CD4-positive, alpha-beta T cell treated with Interleukin-21 for 1 hour (primary cell): ENCODE measurements at regions not wholly inside any gene's neighbourhood (a gene's known extent, or its start where the extent isn't known, plus 50 kb on each side); places are given as distances from the start of the nearest gene placed in this dataset.
"Not testable (repeated sequence)": the region's sequence is repeated elsewhere in the genome, so short reads cannot be mapped to it uniquely, and the experiment has no call there.

Source experiments
- DNase-seq: peaks from one replicate; pipeline ENCODE4 v3.0.0-alpha.2; 2020

DNA sequence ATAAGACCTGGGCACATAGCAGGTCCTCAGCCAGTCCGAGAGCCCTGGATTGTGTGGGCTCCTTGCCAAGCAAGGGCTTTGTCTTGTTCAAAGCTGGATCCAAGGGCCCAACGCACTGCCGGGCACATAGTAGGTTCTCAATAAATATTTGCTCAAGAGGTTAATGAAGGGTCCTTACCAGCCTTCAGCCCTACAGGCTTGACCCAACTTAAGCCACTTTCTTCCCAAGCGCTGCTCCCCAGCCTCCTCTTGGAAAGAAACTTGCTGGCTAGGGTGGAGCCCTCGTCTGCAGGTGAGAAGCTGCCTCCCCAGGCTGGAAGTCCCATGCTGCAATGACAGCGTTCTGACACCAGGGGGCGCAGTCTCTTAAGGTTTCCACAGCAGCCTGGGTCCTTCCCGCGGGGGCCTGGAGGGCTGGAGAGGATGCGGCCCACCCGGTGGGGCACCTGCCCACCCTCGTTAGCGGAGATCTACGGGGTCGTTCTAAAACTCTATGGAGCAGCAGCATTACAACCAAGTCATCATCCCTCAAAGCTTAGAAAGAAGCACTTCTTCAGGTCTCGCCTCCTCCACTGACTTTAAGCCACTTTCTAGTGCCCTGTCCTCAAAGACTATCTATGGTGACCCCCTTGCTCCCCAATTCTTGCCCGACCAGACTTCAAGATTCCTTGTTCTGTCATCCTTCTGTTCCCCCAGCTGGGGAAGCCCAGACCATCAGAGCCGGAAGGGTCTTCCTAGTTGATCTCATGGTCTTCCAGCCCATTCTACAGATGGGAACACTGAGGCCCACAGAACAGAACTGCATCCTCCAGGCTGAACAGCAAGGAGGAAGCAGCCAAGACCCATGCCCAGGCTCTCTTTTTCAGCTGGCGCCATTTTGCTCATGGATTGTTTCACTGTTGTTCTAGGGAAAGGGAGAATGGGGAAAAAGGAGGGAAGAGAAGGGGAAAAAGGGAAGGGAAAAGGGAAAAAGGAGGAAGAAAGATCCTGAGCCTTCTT, 115.4 kb downstream of the LHX2 start:
- DNase-seq, result peak; percentile 77

DNA sequence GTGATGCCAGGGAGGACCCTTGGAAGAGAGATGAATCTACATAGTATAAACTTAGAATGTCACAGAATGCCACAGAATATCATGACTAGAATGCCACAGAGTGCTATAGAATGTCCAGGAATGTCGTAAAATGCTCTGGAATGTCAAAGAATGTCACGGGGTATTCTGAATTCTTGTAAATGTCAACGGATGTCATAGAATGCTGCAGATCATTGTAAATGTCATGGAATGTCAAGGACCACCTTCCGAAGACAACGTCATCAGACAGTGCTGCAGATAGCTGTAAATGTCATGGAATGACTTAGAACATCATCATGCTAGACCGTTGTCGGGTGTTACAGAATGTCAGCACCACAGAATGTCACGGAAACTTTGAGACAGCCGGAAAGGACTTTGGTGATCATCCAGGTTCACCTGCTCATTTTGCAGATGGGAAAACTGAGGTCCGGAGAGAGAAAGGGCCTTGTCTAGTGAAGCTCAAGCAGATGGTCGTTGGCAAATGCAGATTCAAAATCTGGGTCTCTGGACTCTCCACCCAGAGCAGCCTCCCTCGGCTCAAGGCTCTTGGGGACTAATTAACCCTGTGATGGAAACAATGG, 117.1 kb downstream of the LHX2 start:
- DNase-seq, result no peak

DNA sequence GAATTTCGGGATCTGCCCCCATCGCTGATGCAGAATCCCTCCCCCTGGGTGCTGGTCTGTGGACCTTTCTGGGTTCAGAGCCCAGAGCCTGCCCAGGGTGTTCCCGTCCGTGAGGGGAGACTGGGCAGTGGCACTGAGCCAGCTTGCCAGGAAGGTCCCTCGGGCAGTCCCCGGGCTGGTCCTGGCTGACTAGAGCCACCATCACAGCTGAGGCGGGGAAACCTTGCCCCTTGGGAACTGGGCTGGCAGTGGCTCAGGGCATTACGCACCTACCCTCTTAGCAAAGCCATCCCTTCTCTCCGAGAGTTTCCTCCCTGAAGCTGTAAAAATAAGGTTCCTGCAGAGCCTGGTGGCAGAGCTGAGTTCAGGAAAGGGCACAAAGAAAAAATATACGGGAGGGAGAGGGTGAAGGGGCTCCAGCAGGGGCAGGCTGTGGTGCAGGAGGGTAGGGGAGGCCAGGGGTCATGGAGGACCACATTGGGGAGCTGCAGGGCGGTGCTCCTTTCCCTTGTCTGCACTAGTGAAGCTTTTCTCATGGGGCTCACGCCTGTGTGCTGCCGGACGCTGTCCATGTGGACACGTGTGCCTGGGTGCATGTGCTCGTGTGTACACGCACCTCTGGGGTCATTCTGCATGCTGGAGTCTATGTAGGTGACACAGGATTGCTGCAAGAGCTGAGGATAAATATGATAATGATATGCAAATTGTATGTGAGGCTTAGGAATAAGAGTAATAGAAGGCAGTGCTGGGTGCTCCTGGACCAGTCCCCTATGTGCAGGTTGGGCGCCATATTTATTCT, 118.9 kb downstream of the LHX2 start:
- DNase-seq, result no peak

DNA sequence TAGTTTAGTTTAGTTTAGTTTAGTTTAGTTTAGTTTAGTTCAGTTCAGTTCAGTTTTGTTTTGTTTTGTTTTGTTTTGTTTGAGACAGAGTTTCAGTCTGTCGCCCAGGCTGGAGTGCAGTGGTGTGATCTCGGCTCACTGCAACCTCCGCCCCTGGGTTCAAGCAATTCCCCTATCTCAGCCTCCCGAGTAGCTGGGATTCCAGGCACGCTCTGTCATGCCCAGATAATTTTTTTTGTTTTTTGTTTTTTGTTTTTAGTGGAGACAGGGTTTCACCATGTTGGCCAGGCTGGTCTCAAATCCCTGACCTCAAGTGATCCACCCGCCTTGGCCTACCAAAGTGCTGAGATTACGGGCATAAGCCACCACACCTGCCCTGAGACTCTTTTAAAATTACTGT, 120.0 kb downstream of the LHX2 start:
- DNase-seq, result not testable (repeated sequence)

GRCh38 chr9:124132671-124133147, 121.1 kb downstream of the LHX2 start:
- no peak for DNase-seq

- peak; percentile 33 for DNase-seq
These were observed 122.2 kb downstream of the LHX2 start for GRCh38 chr9:124133727-124134126.

DNA sequence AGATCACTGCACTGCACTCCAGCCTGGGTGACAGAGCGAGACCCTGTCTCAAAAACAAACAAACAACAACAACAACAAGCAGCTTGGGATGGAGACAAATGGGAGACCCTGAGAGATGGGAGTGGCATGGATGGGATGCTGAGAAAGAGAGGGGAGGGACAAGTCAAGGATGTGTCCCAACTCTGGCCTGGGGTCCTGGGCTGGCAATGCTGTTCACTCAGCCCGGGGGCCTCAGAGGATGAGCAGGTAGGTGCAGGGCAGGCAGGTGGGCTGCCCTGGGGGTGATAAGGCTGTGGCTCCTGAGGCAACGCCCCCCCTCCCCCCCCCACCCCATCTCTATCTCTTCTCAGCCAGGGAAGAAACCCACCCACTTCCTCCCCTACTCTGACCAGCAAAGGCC, 123.0 kb downstream of the LHX2 start:
- no peak for DNase-seq

GRCh38 chr9:124135813-124136365, 121.9 kb upstream of the NEK6 start:
- DNase-seq, result no peak

DNA sequence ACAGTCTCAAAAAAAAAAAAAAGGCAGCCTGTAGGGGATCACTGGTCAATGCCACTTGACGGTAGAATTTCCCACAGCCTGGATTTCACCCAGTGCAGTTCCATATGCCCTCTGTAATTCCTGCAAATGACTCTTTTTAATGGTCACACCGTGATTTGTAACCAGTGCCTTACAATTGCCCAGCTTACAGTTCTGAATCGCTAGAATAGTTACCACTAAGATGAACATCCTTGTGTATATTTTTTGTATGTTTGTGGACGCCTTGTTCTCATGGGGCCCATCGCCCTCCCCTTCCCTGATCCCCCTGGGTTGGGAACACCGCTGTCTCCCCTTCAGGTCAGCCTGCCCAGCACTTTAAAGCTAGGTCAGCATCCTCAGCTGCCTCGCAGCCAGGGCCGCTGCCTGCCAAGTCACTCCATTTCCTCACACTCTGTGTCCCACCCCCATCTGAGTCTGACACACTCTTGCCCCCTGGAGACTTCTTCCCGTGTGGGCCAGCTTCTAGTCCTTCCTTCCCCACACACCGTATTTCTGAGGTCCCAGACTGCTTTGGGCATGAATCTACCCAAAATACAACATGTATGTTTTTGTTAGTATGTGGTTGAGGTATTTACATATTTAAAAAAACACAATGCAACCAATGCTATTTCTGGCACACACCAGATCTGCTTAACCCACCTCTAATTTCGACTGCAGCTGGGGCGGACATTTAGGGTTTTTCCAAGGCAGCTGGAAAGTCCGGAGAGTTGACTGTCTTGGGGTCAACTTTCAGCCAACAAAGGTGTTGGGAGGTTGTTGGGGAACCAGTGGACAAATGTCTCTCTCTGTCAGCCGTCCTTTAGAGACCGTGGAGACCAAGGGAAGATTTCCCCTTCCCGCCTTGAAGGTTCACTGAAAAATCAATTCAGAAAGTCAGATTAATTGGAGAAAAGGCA, 120.5 kb upstream of the NEK6 start:
- no peak for DNase-seq

- no peak for DNase-seq
These were observed 119.8 kb upstream of the NEK6 start for GRCh38 chr9:124137944-124138335.

GRCh38 chr9:124139001-124139400, 118.7 kb upstream of the NEK6 start:
- no peak for DNase-seq

DNA sequence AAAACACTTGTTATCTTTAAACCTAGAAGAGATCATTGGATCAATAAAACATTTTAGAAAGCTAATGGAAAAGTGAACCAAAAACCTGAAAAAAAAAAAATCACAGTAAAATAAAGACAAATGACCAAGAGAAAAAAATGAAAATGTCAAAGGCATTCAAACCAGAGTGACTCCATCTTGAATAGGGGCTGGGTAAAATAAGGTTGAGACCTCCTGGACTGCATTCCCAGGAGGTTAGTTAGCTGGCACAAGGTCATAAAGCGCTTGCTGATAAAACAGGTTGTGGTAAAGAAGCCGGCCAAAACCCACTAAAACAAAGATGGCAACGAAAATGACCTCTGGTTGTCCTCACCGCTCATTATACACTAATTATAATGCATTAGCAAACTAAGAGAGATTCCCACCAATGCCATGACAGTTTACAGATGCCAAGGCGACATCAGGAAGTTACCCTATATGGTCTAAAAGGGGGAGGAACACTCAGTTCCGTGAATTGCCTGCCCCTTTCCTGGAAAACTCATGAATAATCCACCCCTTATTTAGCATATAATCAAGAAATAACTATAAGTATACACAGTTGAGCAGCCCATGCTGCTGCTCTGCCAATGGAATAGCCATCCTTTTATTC, 116.7 kb upstream of the NEK6 start:
- DNase-seq, result no peak

DNA sequence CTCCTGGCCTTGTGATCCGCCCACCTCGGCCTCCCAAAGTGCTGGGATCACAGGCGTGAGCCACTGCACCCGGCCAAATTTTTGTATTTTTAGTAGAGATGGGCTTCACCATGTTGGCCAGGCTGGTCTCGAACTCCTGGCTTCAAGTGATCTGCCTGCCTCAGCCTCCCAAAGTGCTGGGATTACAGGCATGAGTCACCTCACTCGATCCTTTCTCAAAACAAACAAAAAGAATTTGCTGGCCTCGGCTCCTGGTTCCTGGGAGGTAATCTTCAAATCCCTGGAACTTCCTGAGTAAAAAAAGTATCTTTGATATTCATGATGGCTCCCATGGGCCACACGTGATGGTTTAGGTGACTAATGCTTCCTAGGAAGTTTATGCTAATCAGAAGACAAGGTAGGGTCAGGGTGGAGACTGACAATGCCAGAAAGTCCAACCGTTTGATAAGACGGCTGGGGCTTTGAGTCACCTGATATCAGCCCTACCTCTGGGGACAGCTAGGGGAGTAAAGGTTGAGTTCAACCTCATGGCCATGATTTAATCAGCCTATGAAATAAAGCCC, 113.1 kb upstream of the NEK6 start:
- not testable (repeated sequence) for DNase-seq

DNA sequence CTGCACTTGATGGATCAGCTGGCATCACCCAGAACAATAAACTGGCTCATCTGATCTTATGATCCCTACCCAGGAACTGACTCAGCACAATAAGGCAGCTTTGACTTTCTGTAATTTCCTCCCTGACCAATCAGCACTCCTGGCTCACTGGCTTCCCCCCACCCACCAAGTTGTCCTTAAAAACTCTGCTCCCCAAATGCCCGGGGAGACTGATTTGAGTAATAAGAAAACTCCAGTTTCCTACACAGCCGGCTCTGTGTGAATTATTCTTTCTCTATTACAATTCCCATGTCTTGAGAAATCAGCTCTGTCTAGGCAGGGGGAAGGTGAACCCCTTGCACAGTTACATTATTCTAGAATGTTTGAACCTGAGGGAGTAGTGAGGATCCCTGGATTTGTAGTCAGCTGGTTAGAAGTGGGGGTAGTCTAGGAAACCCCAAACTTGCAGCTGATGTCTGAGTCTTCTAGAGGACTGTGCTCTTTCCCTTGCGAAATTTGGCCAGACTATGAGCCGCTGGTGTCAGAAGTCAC, 111.7 kb upstream of the NEK6 start:
- DNase-seq, result no peak

- DNase-seq, result no peak
These were observed 107.8 kb upstream of the NEK6 start for GRCh38 chr9:124149992-124150391.

DNA sequence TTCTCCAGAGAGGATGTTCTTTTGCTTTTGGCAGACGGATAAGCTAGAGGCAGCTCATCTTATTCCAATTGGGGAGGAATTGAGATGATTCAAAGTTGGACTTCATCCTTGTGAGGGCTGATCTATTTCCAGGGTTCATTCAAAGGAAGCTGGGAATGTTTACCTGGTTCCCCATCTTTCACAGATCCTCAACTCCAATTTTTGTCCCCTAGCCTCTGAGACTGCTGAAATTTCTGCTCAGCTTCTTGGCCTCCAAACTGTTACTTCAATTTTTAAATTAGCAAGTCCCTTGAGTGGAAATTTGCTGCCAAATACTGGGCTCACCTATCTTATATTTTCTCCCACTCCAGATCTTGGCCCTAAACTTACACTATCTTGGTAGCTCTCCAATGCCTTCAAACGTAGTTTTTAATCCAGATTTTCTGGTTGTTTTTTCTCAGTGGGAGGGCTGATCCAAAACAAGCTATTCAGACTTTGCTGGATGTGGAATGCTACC, 93.9 kb upstream of the NEK6 start:
- no peak for DNase-seq

DNA sequence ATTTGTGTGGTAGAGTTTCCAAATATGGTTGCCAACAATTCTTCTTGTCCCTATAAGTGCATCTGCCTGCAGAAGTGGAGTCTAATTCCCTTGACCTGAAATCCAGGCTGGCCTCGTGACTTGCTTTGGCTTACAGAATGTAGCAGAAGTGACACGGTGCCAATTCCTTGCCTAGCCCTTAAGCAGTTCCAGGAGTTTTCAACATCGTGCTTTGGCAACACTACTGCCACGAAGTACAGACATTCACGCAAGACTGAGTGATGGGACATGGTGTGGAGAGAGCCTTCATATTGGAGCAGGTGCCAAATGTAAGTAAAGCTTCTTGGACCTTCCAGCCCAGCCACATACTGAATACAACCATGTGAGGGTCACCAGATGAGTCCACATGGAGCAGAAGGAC, 92.9 kb upstream of the NEK6 start:
- no peak for DNase-seq

- no peak for DNase-seq
These were observed 83.3 kb upstream of the NEK6 start for GRCh38 chr9:124174433-124174832.

GRCh38 chr9:124177522-124177921, 80.2 kb upstream of the NEK6 start:
- not testable (repeated sequence) for DNase-seq
